NCI-H1436 (cell line): ENCODE measurements at regions not wholly inside any gene's neighbourhood (a gene's known extent, or its start where the extent isn't known, plus 50 kb on each side); places are given as distances from the start of the nearest gene placed in this dataset.

Experiments used
- DNase-seq: peaks from one replicate; lab custom pipeline; 2025; lab: John Stamatoyannopoulos, UW

DNA sequence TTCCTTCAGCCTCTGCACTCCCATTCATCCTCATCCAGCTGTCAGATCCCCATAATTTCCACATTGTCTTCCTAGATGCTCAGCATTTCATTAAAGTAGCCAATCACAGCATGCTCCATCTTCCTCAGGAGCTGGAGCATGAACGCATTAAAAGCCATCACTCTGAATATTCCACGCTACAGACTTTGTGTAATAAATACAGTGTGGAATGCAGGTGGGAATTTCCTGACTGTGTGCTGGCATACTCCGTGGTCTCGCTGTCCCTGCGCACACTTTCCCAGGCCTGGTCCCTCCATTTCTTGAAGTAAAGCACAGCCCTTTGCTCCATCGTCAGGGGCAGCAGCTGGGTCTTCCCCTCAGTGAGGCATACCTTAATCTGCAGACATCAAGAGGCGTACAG lies 123.7 kb upstream of the NCK2 start:
- no peak for DNase-seq

DNA sequence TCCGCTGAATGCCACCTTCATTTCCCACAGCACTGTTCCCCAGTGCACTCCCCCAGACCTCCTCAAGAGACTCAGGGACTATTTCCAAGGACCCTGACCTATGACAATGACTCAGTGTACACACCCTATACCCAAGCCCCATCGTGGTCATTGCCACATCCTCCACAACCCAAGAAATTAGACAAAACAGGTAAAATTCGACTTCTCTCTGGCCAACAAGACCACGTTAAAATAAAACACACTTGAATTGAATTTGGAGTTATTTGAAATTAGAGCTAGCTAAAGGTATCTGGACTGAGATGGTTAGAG lies 126.4 kb upstream of the NCK2 start:
- no peak for DNase-seq

- peak; percentile 55 for DNase-seq
Observed at GRCh38 chr2:105617631-105618350, 126.9 kb upstream of the NCK2 start.

DNA sequence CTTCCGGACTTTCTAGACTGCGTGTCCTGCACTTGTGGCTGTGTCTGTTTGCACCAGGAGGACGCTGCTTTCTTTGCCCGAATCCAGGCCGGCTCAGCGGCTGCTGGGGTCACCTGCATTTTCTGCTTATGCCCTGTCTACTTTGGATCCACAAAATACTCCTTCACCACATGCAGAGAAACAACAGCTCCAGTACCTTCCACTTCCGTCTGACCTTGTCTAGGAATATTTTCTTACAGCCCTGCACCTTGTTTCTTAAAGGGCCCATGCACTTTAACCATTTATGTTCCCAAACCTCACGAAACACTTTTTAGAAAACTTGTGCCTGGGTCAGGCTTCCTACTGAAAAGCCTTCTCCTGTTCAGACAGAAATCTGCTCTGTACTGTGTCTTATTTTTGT lies 129.4 kb upstream of the NCK2 start:
- DNase-seq, result no peak

DNA sequence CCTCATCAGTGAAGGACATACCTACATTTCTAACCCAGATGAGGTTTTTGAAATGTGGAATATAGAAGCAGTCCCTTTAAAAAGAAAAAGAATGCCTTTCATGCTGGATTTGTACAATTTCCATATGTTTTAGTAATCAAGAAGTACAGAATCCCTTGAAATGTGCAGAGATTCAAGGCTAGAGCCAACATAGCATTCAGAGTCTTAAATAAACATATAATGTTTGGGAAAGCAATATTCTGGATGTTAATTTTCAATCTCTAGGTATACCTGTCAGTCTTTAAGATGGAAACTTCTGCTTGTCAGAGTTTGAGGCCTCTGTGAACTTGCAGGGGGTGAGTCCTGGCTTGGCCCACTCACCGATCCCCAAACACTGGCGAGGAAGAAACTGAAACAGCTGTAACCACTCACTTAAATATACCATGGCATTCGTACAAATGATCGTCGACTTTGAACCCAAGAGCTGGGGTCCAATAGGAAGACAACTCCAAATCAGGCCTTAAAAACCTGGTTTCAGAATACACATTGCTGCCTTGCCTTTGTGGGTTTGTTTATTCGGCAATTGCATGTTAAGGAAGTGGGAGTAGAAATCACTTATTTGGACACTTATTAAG lies 132.8 kb upstream of the NCK2 start:
- no peak for DNase-seq

GRCh38 chr2:105611333-105611637 lies 133.4 kb upstream of the NCK2 start:
- DNase-seq, result no peak

DNA sequence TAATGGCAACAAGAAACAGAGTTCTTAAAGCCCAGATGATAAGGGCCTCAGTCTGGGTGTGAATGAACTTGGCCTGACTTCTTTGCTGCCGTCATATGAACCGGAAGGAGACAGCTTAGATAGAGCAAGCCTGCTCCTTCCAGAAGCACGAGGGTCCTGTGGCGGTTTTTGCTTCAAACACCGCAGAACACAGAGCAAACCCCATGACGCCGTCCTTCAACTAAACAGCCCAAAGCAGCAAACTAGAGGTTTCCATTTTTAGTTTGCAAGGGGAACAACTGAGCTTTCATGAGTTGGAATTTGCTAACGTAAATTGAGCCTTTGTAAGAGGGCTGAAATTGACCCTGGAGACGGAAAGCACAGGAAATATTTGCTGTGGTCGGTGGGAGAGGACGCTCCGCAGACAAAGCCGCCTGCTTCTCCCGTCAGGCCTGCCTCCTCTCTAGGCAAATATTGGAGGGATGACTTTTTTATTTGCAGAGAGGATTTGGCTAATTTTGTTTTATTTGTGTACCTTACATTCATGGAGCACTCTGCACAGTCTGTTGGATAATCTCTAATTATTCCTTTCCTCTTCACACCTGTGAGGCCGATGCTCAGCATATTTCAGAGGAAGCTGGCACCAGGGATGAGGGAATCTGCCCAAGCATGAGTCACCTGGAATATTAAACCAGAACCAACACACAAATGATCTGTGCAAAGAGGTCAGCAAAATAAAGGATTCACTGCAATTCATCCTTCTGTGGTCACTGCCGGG lies 134.0 kb upstream of the NCK2 start:
- DNase-seq, result no peak

GRCh38 chr2:105609746-105610402 lies 134.8 kb upstream of the NCK2 start:
- no peak for DNase-seq

GRCh38 chr2:105607920-105608504 lies 136.7 kb upstream of the NCK2 start:
- no peak for DNase-seq

DNA sequence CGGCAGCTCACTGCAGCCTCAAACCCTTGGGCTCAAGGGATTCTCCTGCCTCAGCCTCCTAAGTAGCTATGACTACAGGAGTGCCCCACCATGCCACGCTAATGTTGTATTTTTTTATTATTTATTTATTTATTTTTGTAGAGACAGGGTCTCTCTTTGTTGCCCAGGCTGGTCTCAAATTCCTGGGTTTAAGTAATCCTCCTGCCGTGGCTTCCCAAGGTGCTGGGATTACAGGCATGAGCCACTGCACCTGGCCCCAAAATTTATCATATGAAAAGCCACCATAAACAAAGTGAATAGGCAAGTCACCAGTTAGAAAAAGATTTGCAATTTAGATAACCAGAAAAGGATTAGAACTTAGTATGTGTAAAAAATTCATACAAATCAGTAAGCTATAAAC lies 138.6 kb upstream of the NCK2 start:
- DNase-seq, result no peak

- DNase-seq, result no peak
Observed at GRCh38 chr2:105604938-105605337, 139.8 kb upstream of the NCK2 start.

- no peak for DNase-seq
Observed at GRCh38 chr2:105600949-105601794, 143.5 kb upstream of the NCK2 start.

- no peak for DNase-seq
Observed at GRCh38 chr2:105600602-105600948, 144.1 kb upstream of the NCK2 start.

- DNase-seq, result no peak
Observed at GRCh38 chr2:105600037-105600442, 144.7 kb upstream of the NCK2 start.

- DNase-seq, result no peak
Observed at GRCh38 chr2:105598829-105599698, 145.6 kb upstream of the NCK2 start.

DNA sequence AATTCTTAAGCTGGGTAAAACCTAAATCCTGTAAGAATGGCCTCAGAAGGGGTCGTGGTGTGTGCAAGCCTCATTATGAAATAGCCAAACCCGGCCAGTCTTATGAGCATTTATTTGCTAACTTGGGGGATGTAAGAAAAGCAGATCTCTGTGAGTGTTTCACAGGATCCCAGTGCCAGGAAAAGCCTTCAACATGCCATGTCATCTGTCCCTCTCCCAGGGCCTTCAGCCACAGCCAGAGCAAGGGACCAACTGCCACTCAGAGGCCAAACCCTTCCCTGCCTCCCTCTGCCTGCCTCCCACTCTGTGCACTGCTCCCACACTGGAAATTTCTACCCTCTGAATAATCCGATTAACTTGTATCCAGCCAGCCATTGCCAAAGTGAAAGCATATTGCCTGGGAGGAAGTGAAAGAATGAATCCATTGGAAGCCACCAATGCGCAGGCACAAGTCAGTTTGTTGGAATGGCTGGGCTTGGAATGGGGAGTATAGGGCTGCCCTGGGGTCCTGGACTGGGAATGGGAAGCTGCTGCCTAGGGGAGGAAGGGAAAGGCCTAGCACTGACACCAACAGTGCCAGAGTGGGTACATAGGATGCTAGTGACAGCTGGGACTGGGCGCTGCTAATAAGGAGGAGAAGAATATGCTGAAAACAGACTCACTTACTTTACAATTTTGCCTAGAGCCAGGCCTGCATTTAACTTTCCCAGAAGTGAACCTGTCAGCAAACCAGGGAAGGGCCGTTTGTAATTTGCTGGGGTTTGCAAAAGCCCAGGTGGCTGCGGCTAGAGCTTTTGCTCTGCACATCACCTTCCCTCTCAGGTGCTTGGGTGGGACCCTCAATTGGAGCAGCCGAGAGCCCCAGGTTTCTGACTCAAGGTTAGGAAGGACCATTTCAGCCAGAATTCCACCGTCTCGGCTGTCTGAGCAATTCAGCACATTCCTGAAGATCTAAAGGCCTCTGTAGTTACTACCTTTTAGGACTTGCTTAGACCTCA lies 146.6 kb upstream of the NCK2 start:
- no peak for DNase-seq

- DNase-seq, result no peak
Observed at GRCh38 chr2:105597011-105597805, 147.5 kb upstream of the NCK2 start.

GRCh38 chr2:105596411-105596921 lies 148.2 kb upstream of the NCK2 start:
- DNase-seq, result no peak

- no peak for DNase-seq
Observed at GRCh38 chr2:105595536-105595935, 149.2 kb upstream of the NCK2 start.
